Transverse colon (tissue), 4 donors: ENCODE measurements at regions not wholly inside any gene's neighbourhood (a gene's known extent, or its start where the extent isn't known, plus 50 kb on each side); places are given as distances from the start of the nearest gene placed in this dataset.
"Not testable (repeated sequence)": the region's sequence is repeated elsewhere in the genome, so short reads cannot be mapped to it uniquely, and the experiment has no call there.

ENCODE experiments used
- DNase-seq: peaks from one replicate; pipeline ENCODE4 v3.0.0-alpha.2; 2019
- H3K27ac ChIP-seq, 4 donors: fragments of 200-600 bp; sonication (generic); 2 replicates each; pipeline ENCODE4 v1.5.1; 2016 to 2018; ENCODE audit warnings: inconsistent platforms in 4 of 4
- H3K27me3 ChIP-seq: fragments of 200-600 bp; sonication (generic); 2 replicates; pipeline ENCODE4 v1.5.1; 2017; ENCODE audit warnings: inconsistent platforms
- H3K36me3 ChIP-seq, 4 donors: fragments of 200-600 bp; sonication (generic); 2 replicates each; pipeline ENCODE4 v1.5.1; 2017 to 2019; ENCODE audit warnings: inconsistent platforms in 4 of 4
- H3K4me1 ChIP-seq, 4 donors: fragments of 200-600 bp; sonication (generic); 2 replicates each; pipeline ENCODE4 v1.5.1; 2017 to 2020; ENCODE audit warnings: inconsistent platforms in 4 of 4
- H3K4me3 ChIP-seq, 4 donors: fragments of 200-600 bp; sonication (generic); 1 replicate in 1 of 4; 2 replicates in 3 of 4; pipeline versions ENCODE4 v1.5.1 to v1.6.1; 2017 to 2019; ENCODE audit warnings: inconsistent platforms in 4 of 4
- H3K9me3 ChIP-seq, 2 donors: fragments of 200-600 bp; sonication (generic); 2 replicates each; pipeline ENCODE4 v1.5.1; 2017 to 2019; ENCODE audit warnings: inconsistent platforms in 2 of 2
- CTCF ChIP-seq, 5 experiments: fragments of 200-600 bp in 3 of 5; fragments of 450-650 bp in 2 of 5; sonication (generic) in 3 of 5; IDR thresholded peaks; 1 replicate in 2 of 5; 2 replicates in 3 of 5; pipeline ENCODE4 v1.5.1; 2016 to 2017; ENCODE audit warnings: antibody characterized with exemption in 5 of 5, inconsistent platforms in 3 of 5, mild to moderate bottlenecking in 2 of 5, moderate library complexity in 1 of 5
- EP300 ChIP-seq: sonication (generic); formaldehyde crosslinking; IDR thresholded peaks from one replicate; pipeline ENCODE4 v1.6.1; 2017; ENCODE audit warnings: antibody characterized with exemption, low read depth
- POLR2A ChIP-seq: fragments of 450-650 bp; IDR thresholded peaks from one replicate; pipeline ENCODE4 v1.6.1; 2016; ENCODE audit warnings: antibody characterized with exemption, mild to moderate bottlenecking, moderate library complexity
- POLR2AphosphoS5 ChIP-seq, 3 donors: sonication (generic); formaldehyde crosslinking; IDR thresholded peaks; one replicate each; pipeline ENCODE4 v1.6.1; 2016; ENCODE audit warnings: antibody characterized with exemption in 3 of 3
- WGBS, 2 donors: methylation state at CpG; one replicate each; pipeline ENCODE4 v1.1.5; 2018; ENCODE audit warnings: low coverage in 1 of 2; 5-methylcytosine and 5-hydroxymethylcytosine counted together
- in situ Hi-C, 4 donors: fragments of 200-750 bp; cut with MboI; loops; one replicate each; pipeline versions ENCODE4 v1.15.0 to v1.15.1; 2017; ENCODE audit warnings: low sequenced_read_pairs in 3 of 4, low pct_ligation_motif_present in 1 of 4, low pct_unique_long_range_greater_than_20kb in 1 of 4
- intact Hi-C: fragments of 100-400 bp; cut with DNase I; formaldehyde crosslinking; loops from one replicate; pipeline ENCODE4 v1.15.1; 2023; ENCODE audit warnings: low total_unique reads
- small RNA-seq, 4 donors: library from RNA; depleted of rRNA; stranded (forward); fragments of <200 nt; gene quantifications; one replicate each; pipeline ENCODE3, GENCODE V24; 2016

DNA sequence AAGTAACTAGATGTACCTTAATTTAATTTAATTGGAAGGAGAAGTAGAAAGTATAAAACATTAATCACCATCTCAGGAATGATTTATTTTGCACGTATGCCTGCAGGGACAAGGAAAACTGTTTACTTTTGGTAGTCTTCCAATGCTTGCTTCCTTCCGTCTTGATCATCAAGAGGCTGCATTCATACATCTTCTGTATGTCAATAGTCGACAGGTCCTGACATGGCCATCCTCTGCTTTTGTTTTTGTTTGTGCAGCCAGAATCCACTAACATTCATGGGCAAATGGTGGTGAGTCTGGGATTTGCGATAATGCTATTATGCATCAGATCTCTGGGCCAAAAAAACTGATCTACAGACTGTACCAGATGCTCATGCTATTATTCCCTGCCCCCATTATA, 56.6 kb upstream of the ZPLD1 start:
- Histone ChIP-seq H3K36me3 (no peaks in the 10 kb centered on the region), H3K4me1 (no peaks in the 10 kb centered on the region), H3K27me3 (no peaks in the 10 kb centered on the region), H3K4me3 (no peak overlapping the region), H3K9me3 (no peaks in the 10 kb centered on the region), H3K27ac (no peak overlapping the region)
- no peak for TF ChIP-seq EP300
- TF ChIP-seq POLR2A: no peak
- no peak for TF ChIP-seq CTCF (IDR thresholded peaks at IDR 0.05)
- no peak for TF ChIP-seq POLR2AphosphoS5 (IDR thresholded peaks at IDR 0.05)
- intact Hi-C loops: no loop called here
- in situ Hi-C loops: no loop called here
- no peak for DNase-seq
- 83 to 90% methylated on average over 3 to 4 of the region's 4 CpGs for WGBS, 2 donors

DNA sequence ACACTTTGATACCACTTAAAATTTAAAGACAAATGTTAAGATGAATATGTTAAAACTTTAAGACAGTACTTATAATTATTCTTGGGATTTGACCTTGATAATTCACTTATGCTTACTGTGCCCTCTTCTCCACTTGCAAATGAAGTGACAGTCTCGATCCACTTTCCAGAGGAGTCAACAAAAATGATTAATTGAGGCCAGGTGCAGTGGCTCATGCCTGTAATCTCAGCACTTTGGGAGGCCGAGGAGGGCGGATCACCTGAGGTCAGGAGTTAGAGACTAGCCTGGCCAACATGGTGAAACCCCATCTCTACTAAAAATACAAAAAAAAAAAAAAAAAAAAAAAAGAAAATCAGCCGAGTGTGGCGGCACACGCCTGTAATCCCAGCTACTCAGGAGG, 52.6 kb upstream of the ZPLD1 start:
- H3K4me3 ChIP-seq, intact Hi-C loops, H3K4me1 ChIP-seq, H3K9me3 ChIP-seq, in situ Hi-C loops, H3K36me3 ChIP-seq, DNase-seq, H3K27ac ChIP-seq, H3K27me3 ChIP-seq: not testable (repeated sequence)
- WGBS, 2 donors: 76 to 100% methylated on average over 3 to 6 of the region's 6 CpGs

Small RNAs in the stretch of these regions (small RNA-seq; reads per million reads assigned to genes)
- gene AC106712.1: 0 reads per million in 4 donors
- 0 reads per million in 4 donors for gene RF00019
